Liver (tissue), 8 donors: ENCODE measurements at regions not wholly inside any gene's neighbourhood (a gene's known extent, or its start where the extent isn't known, plus 50 kb on each side); places are given as distances from the start of the nearest gene placed in this dataset.

ENCODE experiments used
- DNase-seq: peaks from one replicate; pipeline ENCODE4 v3.0.0-alpha.2; 2017; ENCODE audit warnings: low spot score
- H3K27ac ChIP-seq, 2 donors: one replicate each; pipeline ENCODE4 v1.7.0; 2013; ENCODE audit warnings: inconsistent platforms in 2 of 2, low read length in 2 of 2, control low read depth in 1 of 2, low read depth in 1 of 2, mild to moderate bottlenecking in 1 of 2
- H3K27me3 ChIP-seq, 4 donors: one replicate each; pipeline versions ENCODE4 v1.6.1 to v1.7.0; 2013; ENCODE audit warnings: low read length in 3 of 4, inconsistent platforms in 1 of 4, mild to moderate bottlenecking in 1 of 4, moderate library complexity in 1 of 4; ENCODE audit not compliant: control insufficient read depth in 4 of 4, insufficient read depth in 4 of 4
- H3K36me3 ChIP-seq, 4 donors: one replicate each; pipeline versions ENCODE4 v1.6.1 to v1.7.0; 2013; ENCODE audit warnings: low read length in 3 of 4, mild to moderate bottlenecking in 3 of 4, low read depth in 1 of 4, moderate library complexity in 1 of 4; ENCODE audit not compliant: control insufficient read depth in 4 of 4, insufficient read depth in 3 of 4
- H3K4me1 ChIP-seq, 4 donors: one replicate each; pipeline versions ENCODE4 v1.6.1 to v1.7.0; 2013; ENCODE audit warnings: low read length in 3 of 4, mild to moderate bottlenecking in 3 of 4, moderate library complexity in 1 of 4; ENCODE audit not compliant: control insufficient read depth in 4 of 4, insufficient read depth in 4 of 4
- H3K4me3 ChIP-seq, 3 donors: one replicate each; pipeline versions ENCODE4 v1.6.1 to v1.7.0; 2013; ENCODE audit warnings: low read length in 3 of 3, control low read depth in 1 of 3, low read depth in 1 of 3, mild to moderate bottlenecking in 1 of 3
- H3K9ac ChIP-seq, 2 donors: one replicate each; pipeline ENCODE4 v1.7.0; 2013; ENCODE audit warnings: low read length in 2 of 2, mild to moderate bottlenecking in 2 of 2, moderate library complexity in 2 of 2, control low read depth in 1 of 2, low read depth in 1 of 2
- H3K9me3 ChIP-seq, 4 donors: one replicate each; pipeline versions ENCODE4 v1.6.1 to v1.7.0; 2013; ENCODE audit warnings: low read length in 3 of 4; ENCODE audit not compliant: control insufficient read depth in 4 of 4
- EGR1 ChIP-seq, 2 donors: IDR thresholded peaks; 2 replicates each; pipeline ENCODE4 v1.6.1; 2016 to 2018; ENCODE audit warnings: antibody characterized with exemption in 2 of 2, low read depth in 2 of 2
- FOXA1 ChIP-seq: IDR thresholded peaks from 2 replicates; pipeline ENCODE4 v1.6.1; 2016; ENCODE audit warnings: antibody characterized with exemption
- FOXA2 ChIP-seq: IDR thresholded peaks from 2 replicates; pipeline ENCODE4 v1.6.1; 2016; ENCODE audit warnings: antibody characterized with exemption
- GABPA ChIP-seq, 2 donors: IDR thresholded peaks in 1 of 2; conservative IDR thresholded peaks in 1 of 2; 2 replicates each; pipeline ENCODE4 v1.6.1; 2016; ENCODE audit warnings: antibody characterized with exemption in 2 of 2, mild to moderate bottlenecking in 1 of 2, moderate library complexity in 1 of 2
- HNF4A ChIP-seq, 2 donors: conservative IDR thresholded peaks; 2 replicates each; pipeline ENCODE4 v1.6.1; 2016; ENCODE audit warnings: antibody characterized with exemption in 2 of 2, mild to moderate bottlenecking in 2 of 2
- HNF4G ChIP-seq: IDR thresholded peaks from 2 replicates; pipeline ENCODE4 v1.6.1; 2016; ENCODE audit warnings: antibody characterized with exemption
- JUND ChIP-seq, 2 donors: IDR thresholded peaks; 2 replicates each; pipeline ENCODE4 v1.6.1; 2016; ENCODE audit warnings: antibody characterized with exemption in 2 of 2
- NR2F2 ChIP-seq: IDR thresholded peaks from 2 replicates; pipeline ENCODE4 v1.6.1; 2016; ENCODE audit warnings: antibody characterized with exemption
- RAD21 ChIP-seq, 2 donors: IDR thresholded peaks; 2 replicates each; pipeline ENCODE4 v1.6.1; 2016; ENCODE audit warnings: antibody characterized with exemption in 2 of 2, mild to moderate bottlenecking in 2 of 2
- RXRA ChIP-seq, 2 donors: IDR thresholded peaks; 2 replicates each; pipeline ENCODE4 v1.6.1; 2017 to 2018; ENCODE audit warnings: antibody characterized with exemption in 2 of 2, mild to moderate bottlenecking in 1 of 2
- SP1 ChIP-seq: IDR thresholded peaks from 2 replicates; pipeline ENCODE4 v1.6.1; 2018; ENCODE audit warnings: antibody characterized with exemption, mild to moderate bottlenecking
- TAF1 ChIP-seq: conservative IDR thresholded peaks from 2 replicates; pipeline ENCODE4 v1.6.1; 2016; ENCODE audit warnings: antibody characterized with exemption, mild to moderate bottlenecking
- YY1 ChIP-seq: IDR thresholded peaks from 2 replicates; pipeline ENCODE4 v1.6.1; 2016; ENCODE audit warnings: antibody characterized with exemption, mild to moderate bottlenecking
- WGBS: extraction: QIAGEN DNeasy Blood & Tissue Kit; methylation state at CpG from one replicate; pipeline ENCODE4 v1.1.7; 2013; 5-methylcytosine and 5-hydroxymethylcytosine counted together
- TF ChIP-seq, protein P1 (sequence below): IDR thresholded peaks from 2 replicates; pipeline ENCODE4 v1.6.1; 2016; ENCODE audit warnings: antibody characterized with exemption, mild to moderate bottlenecking
- TF ChIP-seq, protein P2 (sequence below): IDR thresholded peaks from 2 replicates; pipeline ENCODE4 v1.6.1; 2016; ENCODE audit warnings: antibody characterized with exemption
- TF ChIP-seq, protein P3 (sequence below): IDR thresholded peaks from 2 replicates; pipeline ENCODE4 v1.6.1; 2016; ENCODE audit warnings: antibody characterized with exemption
- TF ChIP-seq, protein P4 (sequence below): fragments of 150-350 bp; IDR thresholded peaks from 2 replicates; pipeline ENCODE4 v1.5.1; 2017; ENCODE audit warnings: improper control_type of control experiment, low read depth, low read length; ENCODE audit not compliant: missing input control
- TF ChIP-seq, protein P5 (sequence below): IDR thresholded peaks from 2 replicates; pipeline ENCODE4 v1.6.1; 2016; ENCODE audit warnings: antibody characterized with exemption
- donor health status: healthy.
- donor health status: healthy.
- donor health status: healthy.
- donor health status: healthy.
- donor health status: healthy.

DNA sequence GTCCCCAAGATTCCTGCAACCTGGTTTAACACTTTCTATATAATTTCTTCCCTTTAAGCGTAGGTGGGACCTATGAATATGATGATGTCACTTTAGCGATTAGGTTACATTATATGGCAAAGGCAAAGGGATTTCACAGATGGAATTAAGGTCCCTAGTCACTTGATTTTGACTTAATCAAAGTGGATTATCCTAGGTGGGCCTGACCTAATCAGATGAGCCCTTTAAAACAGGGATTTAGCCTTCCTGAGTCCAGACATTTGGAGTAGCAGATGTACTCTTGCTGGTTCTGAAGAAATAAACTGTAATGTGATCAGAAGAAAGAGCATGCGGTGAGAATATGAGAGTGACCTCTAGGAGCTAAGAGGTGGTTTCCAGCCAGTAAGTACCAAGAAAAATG lies 67.8 kb upstream of the LIN7C start:
- no peak for TF ChIP-seq FOXA1
- no peak for TF ChIP-seq YY1
- no peak for TF ChIP-seq NR2F2
- no peak for TF ChIP-seq JUND (IDR thresholded peaks at IDR 0.05)
- no peak for DNase-seq
- H3K27me3 ChIP-seq, result no peaks in the 10 kb centered on the region
- H3K9me3 ChIP-seq, result no peaks in the 10 kb centered on the region
- WGBS, result 97% methylated on average over 3 of the region's 3 CpGs
- H3K4me1 ChIP-seq, result no peaks in the 10 kb centered on the region
- no peaks in the 10 kb centered on the region for H3K36me3 ChIP-seq
- no peak overlapping the region for H3K4me3 ChIP-seq
- H3K27ac ChIP-seq, result no peak overlapping the region
- no peak overlapping the region for H3K9ac ChIP-seq

DNA sequence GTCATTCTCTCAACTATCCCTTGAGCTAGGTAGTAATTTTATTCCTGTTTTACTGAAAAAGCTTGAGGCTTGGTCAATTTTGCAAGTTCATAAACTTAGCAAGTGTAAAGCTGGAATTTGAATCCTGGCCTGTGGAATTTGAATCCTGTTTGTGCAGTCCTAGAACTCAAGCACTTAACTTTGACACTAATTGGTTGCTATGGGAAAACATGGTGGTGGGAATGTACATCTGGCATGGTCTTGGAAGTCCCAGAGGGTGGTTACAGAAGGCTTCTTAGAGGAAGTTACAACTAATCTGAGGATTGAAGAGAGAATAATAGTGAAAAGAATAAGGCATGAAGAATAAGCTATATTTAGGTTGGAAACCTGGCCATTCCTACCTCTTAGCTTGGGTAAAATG lies 66.5 kb upstream of the LIN7C start:
- H3K27me3 ChIP-seq, result no peaks in the 10 kb centered on the region
- H3K27ac ChIP-seq, result no peak overlapping the region
- no peaks in the 10 kb centered on the region for H3K9me3 ChIP-seq
- no peaks in the 10 kb centered on the region for H3K36me3 ChIP-seq
- no peak overlapping the region for H3K4me3 ChIP-seq
- H3K4me1 ChIP-seq, result no peaks in the 10 kb centered on the region
- H3K9ac ChIP-seq, result no peak overlapping the region
- no peak for DNase-seq
- no peak for TF ChIP-seq RAD21 (IDR thresholded peaks at IDR 0.05)
- no peak for TF ChIP-seq NR2F2
- TF ChIP-seq, protein P1, sequence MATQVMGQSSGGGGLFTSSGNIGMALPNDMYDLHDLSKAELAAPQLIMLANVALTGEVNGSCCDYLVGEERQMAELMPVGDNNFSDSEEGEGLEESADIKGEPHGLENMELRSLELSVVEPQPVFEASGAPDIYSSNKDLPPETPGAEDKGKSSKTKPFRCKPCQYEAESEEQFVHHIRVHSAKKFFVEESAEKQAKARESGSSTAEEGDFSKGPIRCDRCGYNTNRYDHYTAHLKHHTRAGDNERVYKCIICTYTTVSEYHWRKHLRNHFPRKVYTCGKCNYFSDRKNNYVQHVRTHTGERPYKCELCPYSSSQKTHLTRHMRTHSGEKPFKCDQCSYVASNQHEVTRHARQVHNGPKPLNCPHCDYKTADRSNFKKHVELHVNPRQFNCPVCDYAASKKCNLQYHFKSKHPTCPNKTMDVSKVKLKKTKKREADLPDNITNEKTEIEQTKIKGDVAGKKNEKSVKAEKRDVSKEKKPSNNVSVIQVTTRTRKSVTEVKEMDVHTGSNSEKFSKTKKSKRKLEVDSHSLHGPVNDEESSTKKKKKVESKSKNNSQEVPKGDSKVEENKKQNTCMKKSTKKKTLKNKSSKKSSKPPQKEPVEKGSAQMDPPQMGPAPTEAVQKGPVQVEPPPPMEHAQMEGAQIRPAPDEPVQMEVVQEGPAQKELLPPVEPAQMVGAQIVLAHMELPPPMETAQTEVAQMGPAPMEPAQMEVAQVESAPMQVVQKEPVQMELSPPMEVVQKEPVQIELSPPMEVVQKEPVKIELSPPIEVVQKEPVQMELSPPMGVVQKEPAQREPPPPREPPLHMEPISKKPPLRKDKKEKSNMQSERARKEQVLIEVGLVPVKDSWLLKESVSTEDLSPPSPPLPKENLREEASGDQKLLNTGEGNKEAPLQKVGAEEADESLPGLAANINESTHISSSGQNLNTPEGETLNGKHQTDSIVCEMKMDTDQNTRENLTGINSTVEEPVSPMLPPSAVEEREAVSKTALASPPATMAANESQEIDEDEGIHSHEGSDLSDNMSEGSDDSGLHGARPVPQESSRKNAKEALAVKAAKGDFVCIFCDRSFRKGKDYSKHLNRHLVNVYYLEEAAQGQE, result no peak
- TF ChIP-seq HNF4A (conservative IDR thresholded peaks at IDR 0.05), result no peak
- no peak for TF ChIP-seq RXRA (IDR thresholded peaks at IDR 0.05)
- no peak for TF ChIP-seq JUND (IDR thresholded peaks at IDR 0.05)
- no peak for TF ChIP-seq FOXA2
- no peak for TF ChIP-seq TAF1
- TF ChIP-seq, protein P2, sequence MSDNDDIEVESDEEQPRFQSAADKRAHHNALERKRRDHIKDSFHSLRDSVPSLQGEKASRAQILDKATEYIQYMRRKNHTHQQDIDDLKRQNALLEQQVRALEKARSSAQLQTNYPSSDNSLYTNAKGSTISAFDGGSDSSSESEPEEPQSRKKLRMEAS, result no peak
- no peak for TF ChIP-seq EGR1 (IDR thresholded peaks at IDR 0.05; ENCODE audit: low read depth in 2 of 2)
- TF ChIP-seq, protein P3, sequence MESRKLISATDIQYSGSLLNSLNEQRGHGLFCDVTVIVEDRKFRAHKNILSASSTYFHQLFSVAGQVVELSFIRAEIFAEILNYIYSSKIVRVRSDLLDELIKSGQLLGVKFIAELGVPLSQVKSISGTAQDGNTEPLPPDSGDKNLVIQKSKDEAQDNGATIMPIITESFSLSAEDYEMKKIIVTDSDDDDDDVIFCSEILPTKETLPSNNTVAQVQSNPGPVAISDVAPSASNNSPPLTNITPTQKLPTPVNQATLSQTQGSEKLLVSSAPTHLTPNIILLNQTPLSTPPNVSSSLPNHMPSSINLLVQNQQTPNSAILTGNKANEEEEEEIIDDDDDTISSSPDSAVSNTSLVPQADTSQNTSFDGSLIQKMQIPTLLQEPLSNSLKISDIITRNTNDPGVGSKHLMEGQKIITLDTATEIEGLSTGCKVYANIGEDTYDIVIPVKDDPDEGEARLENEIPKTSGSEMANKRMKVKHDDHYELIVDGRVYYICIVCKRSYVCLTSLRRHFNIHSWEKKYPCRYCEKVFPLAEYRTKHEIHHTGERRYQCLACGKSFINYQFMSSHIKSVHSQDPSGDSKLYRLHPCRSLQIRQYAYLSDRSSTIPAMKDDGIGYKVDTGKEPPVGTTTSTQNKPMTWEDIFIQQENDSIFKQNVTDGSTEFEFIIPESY, result no peak
- no peak for TF ChIP-seq HNF4G
- TF ChIP-seq SP1, result no peak
- TF ChIP-seq, protein P4, sequence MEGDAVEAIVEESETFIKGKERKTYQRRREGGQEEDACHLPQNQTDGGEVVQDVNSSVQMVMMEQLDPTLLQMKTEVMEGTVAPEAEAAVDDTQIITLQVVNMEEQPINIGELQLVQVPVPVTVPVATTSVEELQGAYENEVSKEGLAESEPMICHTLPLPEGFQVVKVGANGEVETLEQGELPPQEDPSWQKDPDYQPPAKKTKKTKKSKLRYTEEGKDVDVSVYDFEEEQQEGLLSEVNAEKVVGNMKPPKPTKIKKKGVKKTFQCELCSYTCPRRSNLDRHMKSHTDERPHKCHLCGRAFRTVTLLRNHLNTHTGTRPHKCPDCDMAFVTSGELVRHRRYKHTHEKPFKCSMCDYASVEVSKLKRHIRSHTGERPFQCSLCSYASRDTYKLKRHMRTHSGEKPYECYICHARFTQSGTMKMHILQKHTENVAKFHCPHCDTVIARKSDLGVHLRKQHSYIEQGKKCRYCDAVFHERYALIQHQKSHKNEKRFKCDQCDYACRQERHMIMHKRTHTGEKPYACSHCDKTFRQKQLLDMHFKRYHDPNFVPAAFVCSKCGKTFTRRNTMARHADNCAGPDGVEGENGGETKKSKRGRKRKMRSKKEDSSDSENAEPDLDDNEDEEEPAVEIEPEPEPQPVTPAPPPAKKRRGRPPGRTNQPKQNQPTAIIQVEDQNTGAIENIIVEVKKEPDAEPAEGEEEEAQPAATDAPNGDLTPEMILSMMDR, result no peak
- TF ChIP-seq YY1, result no peak
- TF ChIP-seq FOXA1, result no peak
- TF ChIP-seq GABPA (IDR thresholded peaks at IDR 0.05 in 1 of 2, conservative IDR thresholded peaks at IDR 0.05 in 1 of 2), result no peak
- TF ChIP-seq, protein P5, sequence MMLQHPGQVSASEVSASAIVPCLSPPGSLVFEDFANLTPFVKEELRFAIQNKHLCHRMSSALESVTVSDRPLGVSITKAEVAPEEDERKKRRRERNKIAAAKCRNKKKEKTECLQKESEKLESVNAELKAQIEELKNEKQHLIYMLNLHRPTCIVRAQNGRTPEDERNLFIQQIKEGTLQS, result no peak
